GM19351 (cell line): ENCODE measurements at regions not wholly inside any gene's neighbourhood (a gene's known extent, or its start where the extent isn't known, plus 50 kb on each side); places are given as distances from the start of the nearest gene placed in this dataset.

ENCODE experiments used
- ATAC-seq: cut with Tn5 transposase; IDR thresholded peaks from one replicate; pipeline ENCODE4 v1.9.1; 2021; ENCODE audit warnings: mild to moderate bottlenecking, moderate library complexity; ENCODE audit not compliant: unreplicated experiment

GRCh38 chr1:182200025-182200812, 138.7 kb upstream of the ZNF648 start:
- no peak for ATAC-seq

- no peak for ATAC-seq
Measured at GRCh38 chr1:182198006-182198605, 136.6 kb upstream of the ZNF648 start.

GRCh38 chr1:182196897-182197870, 135.7 kb upstream of the ZNF648 start:
- ATAC-seq: no peak

GRCh38 chr1:182195733-182196132, 134.2 kb upstream of the ZNF648 start:
- no peak for ATAC-seq

GRCh38 chr1:182193908-182194550, 132.5 kb upstream of the ZNF648 start:
- no peak for ATAC-seq

GRCh38 chr1:182192966-182193365, 131.5 kb upstream of the ZNF648 start:
- no peak for ATAC-seq

GRCh38 chr1:182192215-182192614, 130.7 kb upstream of the ZNF648 start:
- no peak for ATAC-seq

- no peak for ATAC-seq
Measured at GRCh38 chr1:182191381-182192115, 130.0 kb upstream of the ZNF648 start.

- ATAC-seq: no peak
Measured at GRCh38 chr1:182189535-182190066, 128.1 kb upstream of the ZNF648 start.

GRCh38 chr1:182186757-182187146, 125.2 kb upstream of the ZNF648 start:
- ATAC-seq: no peak

GRCh38 chr1:182185842-182186756, 124.6 kb upstream of the ZNF648 start:
- ATAC-seq: no peak

GRCh38 chr1:182185136-182185535, 123.6 kb upstream of the ZNF648 start:
- ATAC-seq: no peak

GRCh38 chr1:182183606-182184005, 122.1 kb upstream of the ZNF648 start:
- no peak for ATAC-seq

- ATAC-seq: no peak
Measured at GRCh38 chr1:182182311-182182710, 120.8 kb upstream of the ZNF648 start.

- ATAC-seq: no peak
Measured at GRCh38 chr1:182181167-182181572, 119.7 kb upstream of the ZNF648 start.

GRCh38 chr1:182175361-182175931, 113.9 kb upstream of the ZNF648 start:
- no peak for ATAC-seq

- ATAC-seq: no peak
Measured at GRCh38 chr1:182174513-182174855, 113.0 kb upstream of the ZNF648 start.

GRCh38 chr1:182173808-182174512, 112.4 kb upstream of the ZNF648 start:
- no peak for ATAC-seq
